ENCODE measurements at regions not wholly inside any gene's neighbourhood (a gene's known extent, or its start where the extent isn't known, plus 50 kb on each side); places are given as distances from the start of the nearest gene placed in this dataset.
"Not testable (repeated sequence)": the region's sequence is repeated elsewhere in the genome, so short reads cannot be mapped to it uniquely, and the experiment has no call there.

- DNase-seq: no peak
These were observed 50.2 kb upstream of the SLC35C1 start for GRCh38 chr11:45754741-45755140.

DNA sequence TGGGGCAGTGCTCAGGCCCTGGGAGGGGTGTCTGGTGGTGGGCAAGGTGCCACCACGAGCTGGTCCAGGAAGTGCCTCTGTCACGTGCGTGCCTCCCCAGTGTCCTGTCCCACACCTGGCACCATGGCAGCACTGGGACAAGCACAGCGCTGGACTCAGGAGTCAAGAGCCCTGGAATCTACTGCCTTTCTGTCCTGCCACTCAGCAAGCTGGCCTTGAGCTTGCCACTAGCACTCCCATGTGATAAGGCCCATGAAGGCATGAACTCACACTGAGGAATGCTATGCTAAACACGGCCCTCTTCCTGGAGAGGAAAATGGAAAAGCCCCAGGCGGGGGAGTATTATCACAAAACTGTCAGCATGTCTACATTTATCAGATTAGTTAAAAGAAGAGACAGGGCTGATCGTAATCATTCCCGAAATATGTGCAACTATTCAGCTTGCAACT lies 50.7 kb upstream of the SLC35C1 start:
- DNase-seq: no peak

DNA sequence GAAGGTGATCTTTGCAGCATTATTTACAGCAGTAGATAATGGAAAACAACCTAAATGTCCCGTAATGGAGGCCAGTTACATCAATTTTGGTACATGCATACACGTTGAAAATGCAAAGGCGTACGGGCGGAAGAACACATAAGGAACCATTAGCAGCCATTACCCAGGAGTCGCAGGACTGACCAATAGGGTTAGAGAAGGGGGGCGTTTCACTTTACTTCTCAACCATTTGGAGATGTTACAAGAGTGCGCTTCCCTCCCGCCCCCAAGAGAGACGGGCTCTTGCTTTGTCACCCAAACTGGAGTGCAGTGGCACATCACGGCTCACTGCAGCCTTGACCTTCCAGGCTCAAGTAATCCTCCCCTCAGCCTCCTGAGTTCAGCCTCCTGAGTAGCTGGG lies 52.8 kb upstream of the SLC35C1 start:
- DNase-seq: no peak

DNA sequence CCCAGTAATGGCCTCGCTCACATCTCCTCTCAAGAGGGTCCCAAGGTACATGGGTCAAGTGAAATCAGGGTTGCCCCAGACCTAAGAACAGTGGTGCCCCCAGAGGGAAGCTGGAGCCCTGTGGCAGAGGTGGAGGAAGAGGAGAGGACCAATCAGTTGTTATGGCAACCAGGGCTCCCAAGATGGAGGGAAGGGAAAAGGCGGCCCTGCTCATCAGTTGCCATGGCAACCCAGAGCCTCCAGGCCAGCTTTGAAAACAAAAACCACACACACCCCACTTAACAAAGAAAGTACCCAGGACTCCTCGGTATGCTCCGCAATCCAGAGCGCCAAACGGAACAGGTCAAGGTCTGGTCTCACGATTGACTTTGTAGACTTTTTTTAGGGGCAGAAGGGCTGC lies 53.5 kb upstream of the SLC35C1 start:
- DNase-seq: no peak

- no peak for DNase-seq
These were observed 54.5 kb upstream of the SLC35C1 start for GRCh38 chr11:45750439-45750838.

GRCh38 chr11:45748801-45749200 lies 56.1 kb upstream of the SLC35C1 start:
- no peak for DNase-seq

DNA sequence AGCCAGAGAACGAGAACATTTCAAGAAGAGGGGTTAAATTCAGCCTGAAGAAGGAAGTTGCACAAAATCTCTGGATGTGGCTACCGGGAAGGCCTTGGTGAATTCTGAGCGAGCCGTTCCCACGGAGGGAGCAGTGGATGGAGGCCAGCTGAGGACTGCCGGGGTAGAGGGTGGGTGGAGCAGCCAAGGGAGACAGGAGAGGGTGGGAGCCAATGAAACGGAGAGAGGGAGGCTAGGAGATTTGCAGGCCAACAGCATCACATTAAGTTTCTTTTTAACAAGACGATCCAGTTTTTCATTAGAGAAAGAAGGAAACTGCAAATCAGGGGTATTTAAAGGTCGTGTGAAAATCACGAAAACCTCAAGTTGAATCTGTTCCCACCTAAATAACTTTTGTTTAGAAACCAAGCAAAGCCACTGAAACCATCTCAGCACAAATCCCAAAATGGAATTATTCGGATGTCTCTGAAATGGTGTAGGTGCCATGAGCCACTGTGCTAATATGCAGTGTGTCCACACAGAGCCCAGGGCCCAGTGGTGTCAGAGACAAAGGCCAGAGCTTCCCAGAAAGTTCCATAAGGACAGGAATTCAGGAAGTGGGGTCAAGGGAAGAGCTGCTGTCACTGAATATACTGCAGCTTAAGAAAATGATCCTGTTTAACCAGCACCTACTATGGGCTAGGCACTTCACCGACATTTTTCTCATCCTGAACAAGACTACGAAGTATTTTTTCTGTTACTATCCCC lies 59.7 kb upstream of the SLC35C1 start:
- peak; percentile 70 for DNase-seq

GRCh38 chr11:45743556-45744468 lies 61.1 kb upstream of the SLC35C1 start:
- DNase-seq: no peak

DNA sequence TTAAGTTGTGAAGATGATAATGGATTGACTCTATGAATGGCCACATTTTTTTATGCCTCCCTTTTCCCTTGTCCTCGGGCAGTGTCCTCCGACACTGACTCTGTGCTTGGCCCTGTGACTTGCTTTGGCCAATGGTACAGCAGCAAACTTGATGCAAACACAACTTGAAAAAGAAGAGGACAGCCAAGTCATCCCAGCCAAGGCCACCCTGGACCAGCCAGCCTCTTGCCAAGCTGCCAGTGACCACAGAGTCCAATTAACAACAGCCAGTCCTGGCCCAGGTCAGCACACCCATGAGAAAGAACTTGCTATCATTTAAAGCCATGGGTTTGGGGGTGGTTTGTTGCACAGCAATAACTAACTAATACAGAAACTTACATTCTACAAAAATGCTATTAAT lies 63.4 kb upstream of the SLC35C1 start:
- DNase-seq: no peak

- no peak for DNase-seq
These were observed 63.9 kb upstream of the SLC35C1 start for GRCh38 chr11:45741032-45741431.

DNA sequence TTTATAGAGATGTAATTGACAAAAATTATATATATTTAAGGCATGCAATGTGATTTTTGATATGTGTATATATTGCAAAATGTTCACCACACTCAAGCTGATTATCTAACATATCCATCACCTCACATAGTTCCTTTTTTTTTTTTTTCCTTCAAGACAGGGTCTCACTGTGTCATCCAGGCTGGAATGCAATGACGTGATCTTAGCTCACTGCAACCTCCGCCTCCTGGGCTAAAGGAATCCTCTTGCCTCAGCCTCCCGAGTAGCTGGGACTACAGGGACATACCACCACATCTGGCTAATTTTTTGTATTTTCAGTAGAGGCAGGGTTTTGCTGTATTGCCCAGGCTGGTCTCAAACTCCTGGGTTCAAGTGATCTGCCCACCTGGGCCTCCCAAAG lies 65.1 kb upstream of the SLC35C1 start:
- DNase-seq: no peak

GRCh38 chr11:45739071-45739470 lies 65.9 kb upstream of the SLC35C1 start:
- not testable (repeated sequence) for DNase-seq

- not testable (repeated sequence) for DNase-seq
These were observed 66.8 kb upstream of the SLC35C1 start for GRCh38 chr11:45738194-45738593.

DNA sequence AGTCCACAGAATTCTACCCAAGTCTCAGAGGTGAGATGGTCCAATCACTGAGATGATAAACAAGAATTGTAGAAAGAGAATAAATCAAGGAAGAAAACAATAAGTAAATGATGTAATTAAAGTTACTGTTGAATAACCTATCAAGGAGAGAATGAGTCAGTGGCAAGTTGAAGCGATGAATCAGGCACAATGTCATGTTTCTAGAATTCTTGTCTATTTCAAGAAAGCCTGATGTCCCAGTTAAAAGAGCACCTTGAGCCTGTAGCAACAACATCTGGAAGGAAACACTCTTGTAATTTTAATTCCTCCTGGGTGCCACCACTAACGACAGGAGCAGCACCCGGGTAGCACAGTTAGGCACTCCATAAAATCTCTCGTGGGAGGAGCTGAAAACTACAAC lies 67.9 kb upstream of the SLC35C1 start:
- no peak for DNase-seq

DNA sequence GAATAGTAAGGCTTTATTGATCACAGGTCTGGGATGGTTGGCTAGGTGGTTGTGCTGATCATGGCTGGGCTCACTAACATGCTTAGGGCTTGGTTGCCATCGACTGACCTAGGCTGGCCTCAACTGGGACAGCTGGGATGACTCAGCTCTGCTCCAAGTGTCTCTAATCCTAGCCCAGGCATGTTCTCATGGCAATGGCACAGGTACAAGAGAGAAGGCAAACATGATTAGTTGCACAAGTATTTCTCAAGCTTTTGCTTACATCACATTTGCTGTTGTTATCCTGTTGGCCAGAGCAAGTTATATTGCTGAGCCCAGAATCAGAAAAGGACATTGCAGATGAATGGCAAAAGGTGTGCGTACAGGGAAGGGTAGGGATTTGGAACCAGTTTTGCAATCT lies 68.5 kb upstream of the SLC35C1 start:
- no peak for DNase-seq

- no peak for DNase-seq
These were observed 67.8 kb upstream of the CHST1 start for GRCh38 chr11:45733176-45733575.

GRCh38 chr11:45732343-45732742 lies 66.9 kb upstream of the CHST1 start:
- DNase-seq: no peak

- not testable (repeated sequence) for DNase-seq
These were observed 65.7 kb upstream of the CHST1 start for GRCh38 chr11:45731171-45731570.

DNA sequence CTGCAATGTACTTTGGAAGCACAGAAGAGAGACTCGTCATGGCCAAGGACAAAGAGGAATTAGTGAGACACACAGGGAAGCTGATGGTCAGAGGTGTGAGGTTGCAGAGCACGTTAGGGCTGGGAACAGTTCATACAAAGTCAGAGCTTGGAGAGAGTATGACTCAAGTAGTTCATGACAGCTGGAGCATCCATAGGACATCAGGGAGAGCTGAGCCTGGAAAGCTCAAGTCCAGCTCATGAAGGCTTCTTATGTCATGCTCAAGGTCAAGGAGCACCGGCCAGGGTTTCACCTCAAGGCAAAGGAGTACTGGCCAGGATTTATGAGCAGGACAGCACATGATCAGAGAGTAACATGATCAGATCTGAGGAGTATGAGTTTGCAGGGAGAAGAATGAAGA lies 64.6 kb upstream of the CHST1 start:
- no peak for DNase-seq

DNA sequence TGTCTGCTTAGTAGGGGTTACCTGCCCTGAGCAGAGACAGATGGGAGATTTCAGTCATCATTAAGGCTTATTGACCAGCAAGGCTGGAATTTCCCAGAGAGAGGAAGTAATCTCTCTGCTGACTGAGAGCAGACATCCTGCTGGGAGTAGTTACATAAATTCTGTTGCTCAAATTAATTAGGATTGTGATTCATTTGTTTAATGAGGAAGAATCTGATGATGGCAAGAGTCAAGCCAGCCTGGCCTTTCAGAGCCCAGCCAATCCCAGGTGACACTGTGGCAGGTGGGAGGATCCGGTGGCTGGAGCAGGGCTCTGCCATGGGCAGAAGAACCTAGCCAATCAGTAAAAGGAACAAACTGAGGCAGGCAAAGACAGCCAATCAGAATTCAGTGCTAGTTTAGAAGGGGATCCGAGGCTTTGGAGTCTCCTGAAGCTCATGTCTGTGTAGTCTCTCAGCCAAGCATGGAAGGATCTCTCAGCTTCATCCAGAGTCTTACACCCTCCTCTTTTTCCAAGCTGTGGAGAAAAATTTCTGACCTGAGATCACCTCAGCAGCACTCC lies 61.2 kb upstream of the CHST1 start:
- DNase-seq: no peak

GRCh38 chr11:45725776-45726492 lies 60.5 kb upstream of the CHST1 start:
- no peak for DNase-seq

GRCh38 chr11:45725121-45725520 lies 59.7 kb upstream of the CHST1 start:
- no peak for DNase-seq

DNA sequence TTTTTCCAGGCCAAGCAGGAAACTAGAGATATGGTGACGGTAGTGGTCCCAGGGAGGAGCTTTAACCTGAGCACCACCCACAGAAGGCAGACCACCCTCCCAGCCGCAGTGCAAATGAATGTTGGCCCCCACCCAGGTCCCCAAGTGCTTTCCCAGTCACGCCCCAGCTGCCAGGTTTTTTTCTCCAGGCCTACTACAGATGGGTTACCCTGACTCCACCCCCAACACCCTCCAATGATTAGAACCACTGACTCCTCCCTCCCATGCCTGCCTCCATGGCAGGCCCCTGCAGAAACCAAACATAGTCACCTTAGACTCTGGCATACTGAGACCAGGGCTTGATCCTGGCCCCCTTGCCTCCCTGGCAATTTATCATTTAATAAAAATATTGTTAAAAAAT lies 58.7 kb upstream of the CHST1 start:
- no peak for DNase-seq

Data from femur (tissue), 1 donor.